ENCODE measurements at regions not wholly inside any gene's neighbourhood (a gene's known extent, or its start where the extent isn't known, plus 50 kb on each side); places are given as distances from the start of the nearest gene placed in this dataset.

DNA sequence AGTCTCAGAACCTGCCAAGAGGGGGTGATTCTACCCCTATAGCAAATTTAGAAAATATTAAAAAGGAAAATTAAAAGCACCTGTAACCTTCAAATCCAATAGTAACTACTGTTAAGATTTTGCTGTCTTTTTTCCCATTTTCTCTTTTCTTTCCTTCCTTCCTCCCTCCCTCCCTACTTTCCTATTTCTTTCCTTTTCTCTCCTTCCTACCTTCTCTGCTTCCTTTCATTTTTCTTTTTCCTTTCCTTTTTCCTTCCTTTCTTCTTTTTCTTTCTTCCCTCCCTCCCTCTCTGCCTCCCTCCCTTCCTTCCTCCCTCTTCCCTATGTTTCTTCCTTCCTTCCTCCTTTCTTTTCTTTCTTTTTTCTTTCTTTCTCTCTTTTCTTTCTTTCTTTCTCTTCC, 120.2 kb upstream of the KCTD7 start:
- no peak for TF ChIP-seq POLR2A (IDR thresholded peaks at IDR 0.05)
- TF ChIP-seq, protein P1, sequence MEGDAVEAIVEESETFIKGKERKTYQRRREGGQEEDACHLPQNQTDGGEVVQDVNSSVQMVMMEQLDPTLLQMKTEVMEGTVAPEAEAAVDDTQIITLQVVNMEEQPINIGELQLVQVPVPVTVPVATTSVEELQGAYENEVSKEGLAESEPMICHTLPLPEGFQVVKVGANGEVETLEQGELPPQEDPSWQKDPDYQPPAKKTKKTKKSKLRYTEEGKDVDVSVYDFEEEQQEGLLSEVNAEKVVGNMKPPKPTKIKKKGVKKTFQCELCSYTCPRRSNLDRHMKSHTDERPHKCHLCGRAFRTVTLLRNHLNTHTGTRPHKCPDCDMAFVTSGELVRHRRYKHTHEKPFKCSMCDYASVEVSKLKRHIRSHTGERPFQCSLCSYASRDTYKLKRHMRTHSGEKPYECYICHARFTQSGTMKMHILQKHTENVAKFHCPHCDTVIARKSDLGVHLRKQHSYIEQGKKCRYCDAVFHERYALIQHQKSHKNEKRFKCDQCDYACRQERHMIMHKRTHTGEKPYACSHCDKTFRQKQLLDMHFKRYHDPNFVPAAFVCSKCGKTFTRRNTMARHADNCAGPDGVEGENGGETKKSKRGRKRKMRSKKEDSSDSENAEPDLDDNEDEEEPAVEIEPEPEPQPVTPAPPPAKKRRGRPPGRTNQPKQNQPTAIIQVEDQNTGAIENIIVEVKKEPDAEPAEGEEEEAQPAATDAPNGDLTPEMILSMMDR (IDR thresholded peaks at IDR 0.05) = no peak

Measured in Peyer's patch (tissue), 4 donors.